Duodenal mucosa (tissue), 2 donors: ENCODE measurements at regions not wholly inside any gene's neighbourhood (a gene's known extent, or its start where the extent isn't known, plus 50 kb on each side); places are given as distances from the start of the nearest gene placed in this dataset.

Experiments
- H3K27ac ChIP-seq: one replicate; pipeline ENCODE4 v1.7.0; 2013; ENCODE audit warnings: low read depth, low read length
- H3K27me3 ChIP-seq, 2 donors: one replicate each; pipeline ENCODE4 v1.7.0; 2013; ENCODE audit warnings: low read length in 2 of 2, control low read depth in 1 of 2; ENCODE audit not compliant: insufficient read depth in 2 of 2, control insufficient read depth in 1 of 2
- H3K36me3 ChIP-seq, 2 donors: one replicate each; pipeline ENCODE4 v1.7.0; 2013; ENCODE audit warnings: low read length in 2 of 2, control low read depth in 1 of 2; ENCODE audit not compliant: insufficient read depth in 2 of 2, control insufficient read depth in 1 of 2
- H3K4me1 ChIP-seq, 2 donors: one replicate each; pipeline ENCODE4 v1.7.0; 2013; ENCODE audit warnings: low read length in 2 of 2, control low read depth in 1 of 2; ENCODE audit not compliant: insufficient read depth in 2 of 2, control insufficient read depth in 1 of 2
- H3K4me3 ChIP-seq, 2 donors: one replicate each; pipeline ENCODE4 v1.7.0; 2013; ENCODE audit warnings: low read length in 2 of 2, low read depth in 1 of 2
- H3K9ac ChIP-seq, 2 donors: one replicate each; pipeline ENCODE4 v1.7.0; 2013; ENCODE audit warnings: low read length in 2 of 2, low read depth in 1 of 2
- H3K9me3 ChIP-seq, 2 donors: one replicate each; pipeline ENCODE4 v1.7.0; 2013; ENCODE audit warnings: low read length in 2 of 2, control low read depth in 1 of 2; ENCODE audit not compliant: control insufficient read depth in 1 of 2

- Histone ChIP-seq H3K4me1 (no peaks in the 10 kb centered on the region), H3K27me3 (no peaks in the 10 kb centered on the region), H3K27ac (no peak overlapping the region), H3K9me3 (no peaks in the 10 kb centered on the region), H3K4me3 (no peak overlapping the region), H3K9ac (no peak overlapping the region), H3K36me3 (no peaks in the 10 kb centered on the region)
These were observed 120.9 kb upstream of the PFN2 start for GRCh38 chr3:150091626-150092025.

GRCh38 chr3:150090877-150091276, 120.2 kb upstream of the PFN2 start:
- no peak overlapping the region for H3K4me3 ChIP-seq
- H3K4me1 ChIP-seq = no peaks in the 10 kb centered on the region
- no peaks in the 10 kb centered on the region for H3K27me3 ChIP-seq
- no peaks in the 10 kb centered on the region for H3K9me3 ChIP-seq
- no peak overlapping the region for H3K27ac ChIP-seq
- H3K36me3 ChIP-seq = no peaks in the 10 kb centered on the region
- H3K9ac ChIP-seq = no peak overlapping the region

GRCh38 chr3:150090006-150090405, 119.3 kb upstream of the PFN2 start:
- no peak overlapping the region for H3K27ac ChIP-seq
- H3K36me3 ChIP-seq = no peaks in the 10 kb centered on the region
- H3K27me3 ChIP-seq = no peaks in the 10 kb centered on the region
- H3K4me3 ChIP-seq = no peak overlapping the region
- H3K4me1 ChIP-seq = no peaks in the 10 kb centered on the region
- no peaks in the 10 kb centered on the region for H3K9me3 ChIP-seq
- H3K9ac ChIP-seq = no peak overlapping the region

GRCh38 chr3:150084128-150084527, 113.4 kb upstream of the PFN2 start:
- H3K4me1 ChIP-seq = no peaks in the 10 kb centered on the region
- H3K27me3 ChIP-seq = no peaks in the 10 kb centered on the region
- H3K4me3 ChIP-seq = no peak overlapping the region
- no peak overlapping the region for H3K9ac ChIP-seq
- no peaks in the 10 kb centered on the region for H3K9me3 ChIP-seq
- H3K27ac ChIP-seq = no peak overlapping the region
- H3K36me3 ChIP-seq = no peaks in the 10 kb centered on the region

GRCh38 chr3:150083655-150084042, 113.0 kb upstream of the PFN2 start:
- Histone ChIP-seq H3K4me1 (no peaks in the 10 kb centered on the region), H3K27ac (no peak overlapping the region), H3K9ac (no peak overlapping the region), H3K36me3 (no peaks in the 10 kb centered on the region), H3K4me3 (no peak overlapping the region), H3K27me3 (no peaks in the 10 kb centered on the region), H3K9me3 (no peaks in the 10 kb centered on the region)

- Histone ChIP-seq H3K4me1 (no peaks in the 10 kb centered on the region), H3K36me3 (no peaks in the 10 kb centered on the region), H3K9ac (no peak overlapping the region), H3K27ac (no peak overlapping the region), H3K27me3 (no peaks in the 10 kb centered on the region), H3K4me3 (no peak overlapping the region), H3K9me3 (no peaks in the 10 kb centered on the region)
These were observed 112.4 kb upstream of the PFN2 start for GRCh38 chr3:150082898-150083654.

GRCh38 chr3:150081084-150081483, 110.4 kb upstream of the PFN2 start:
- peaks cover 5 to 7% of the 10 kb centered on the region in 2 donors for H3K9me3 ChIP-seq
- H3K27ac ChIP-seq = no peak overlapping the region
- peaks cover 0 to 6% of the 10 kb centered on the region in 2 donors for H3K4me1 ChIP-seq
- no peaks in the 10 kb centered on the region for H3K36me3 ChIP-seq
- H3K27me3 ChIP-seq = no peaks in the 10 kb centered on the region
- H3K4me3 ChIP-seq = no peak overlapping the region
- H3K9ac ChIP-seq = no peak overlapping the region

- Histone ChIP-seq H3K27ac (no peak overlapping the region), H3K4me3 (no peak overlapping the region), H3K4me1 (peaks cover 0 to 6% of the 10 kb centered on the region in 2 donors), H3K36me3 (no peaks in the 10 kb centered on the region), H3K9ac (no peak overlapping the region), H3K9me3 (peaks cover 6 to 8% of the 10 kb centered on the region in 2 donors), H3K27me3 (no peaks in the 10 kb centered on the region)
These were observed 109.5 kb upstream of the PFN2 start for GRCh38 chr3:150080058-150080730.

- H3K27ac ChIP-seq = no peak overlapping the region
These were observed 108.5 kb upstream of the PFN2 start for GRCh38 chr3:150079029-150079739.

GRCh38 chr3:150077581-150078247, 107.0 kb upstream of the PFN2 start:
- no peak overlapping the region for H3K4me3 ChIP-seq
- peaks cover 6 to 8% of the 10 kb centered on the region in 2 donors for H3K9me3 ChIP-seq
- H3K36me3 ChIP-seq = no peaks in the 10 kb centered on the region
- no peaks in the 10 kb centered on the region for H3K27me3 ChIP-seq
- no peak overlapping the region for H3K27ac ChIP-seq
- H3K9ac ChIP-seq = no peak overlapping the region
- H3K4me1 ChIP-seq = peaks cover 0 to 6% of the 10 kb centered on the region in 2 donors

More at GRCh38 chr3:150079029-150079739, 108.5 kb upstream of the PFN2 start:
- Histone ChIP-seq H3K9me3 (peaks cover 6 to 8% of the 10 kb centered on the region in 2 donors), H3K36me3 (no peaks in the 10 kb centered on the region), H3K4me3 (no peak overlapping the region), H3K9ac (no peak overlapping the region), H3K27me3 (no peaks in the 10 kb centered on the region), H3K4me1 (peaks cover 0 to 6% of the 10 kb centered on the region in 2 donors)
